Liver (tissue), 8 donors: ENCODE measurements at regions not wholly inside any gene's neighbourhood (a gene's known extent, or its start where the extent isn't known, plus 50 kb on each side); places are given as distances from the start of the nearest gene placed in this dataset.

Experiments
- DNase-seq: peaks from one replicate; pipeline ENCODE4 v3.0.0-alpha.2; 2017; ENCODE audit warnings: low spot score
- H3K27ac ChIP-seq, 2 donors: one replicate each; pipeline ENCODE4 v1.7.0; 2013; ENCODE audit warnings: inconsistent platforms in 2 of 2, low read length in 2 of 2, control low read depth in 1 of 2, low read depth in 1 of 2, mild to moderate bottlenecking in 1 of 2
- H3K27me3 ChIP-seq, 4 donors: one replicate each; pipeline versions ENCODE4 v1.6.1 to v1.7.0; 2013; ENCODE audit warnings: low read length in 3 of 4, inconsistent platforms in 1 of 4, mild to moderate bottlenecking in 1 of 4, moderate library complexity in 1 of 4; ENCODE audit not compliant: control insufficient read depth in 4 of 4, insufficient read depth in 4 of 4
- H3K36me3 ChIP-seq, 4 donors: one replicate each; pipeline versions ENCODE4 v1.6.1 to v1.7.0; 2013; ENCODE audit warnings: low read length in 3 of 4, mild to moderate bottlenecking in 3 of 4, low read depth in 1 of 4, moderate library complexity in 1 of 4; ENCODE audit not compliant: control insufficient read depth in 4 of 4, insufficient read depth in 3 of 4
- H3K4me1 ChIP-seq, 4 donors: one replicate each; pipeline versions ENCODE4 v1.6.1 to v1.7.0; 2013; ENCODE audit warnings: low read length in 3 of 4, mild to moderate bottlenecking in 3 of 4, moderate library complexity in 1 of 4; ENCODE audit not compliant: control insufficient read depth in 4 of 4, insufficient read depth in 4 of 4
- H3K4me3 ChIP-seq, 3 donors: one replicate each; pipeline versions ENCODE4 v1.6.1 to v1.7.0; 2013; ENCODE audit warnings: low read length in 3 of 3, control low read depth in 1 of 3, low read depth in 1 of 3, mild to moderate bottlenecking in 1 of 3
- H3K9ac ChIP-seq, 2 donors: one replicate each; pipeline ENCODE4 v1.7.0; 2013; ENCODE audit warnings: low read length in 2 of 2, mild to moderate bottlenecking in 2 of 2, moderate library complexity in 2 of 2, control low read depth in 1 of 2, low read depth in 1 of 2
- H3K9me3 ChIP-seq, 4 donors: one replicate each; pipeline versions ENCODE4 v1.6.1 to v1.7.0; 2013; ENCODE audit warnings: low read length in 3 of 4; ENCODE audit not compliant: control insufficient read depth in 4 of 4
- ATF3 ChIP-seq: IDR thresholded peaks from 2 replicates; pipeline ENCODE4 v1.6.1; 2016; ENCODE audit warnings: antibody characterized with exemption
- CTCF ChIP-seq: fragments of 150-350 bp; IDR thresholded peaks from 2 replicates; pipeline ENCODE4 v1.5.1; 2017; ENCODE audit warnings: improper control_type of control experiment, low read depth, low read length; ENCODE audit not compliant: missing input control
- EGR1 ChIP-seq, 2 donors: IDR thresholded peaks; 2 replicates each; pipeline ENCODE4 v1.6.1; 2016 to 2018; ENCODE audit warnings: antibody characterized with exemption in 2 of 2, low read depth in 2 of 2
- FOXA1 ChIP-seq: IDR thresholded peaks from 2 replicates; pipeline ENCODE4 v1.6.1; 2016; ENCODE audit warnings: antibody characterized with exemption
- GABPA ChIP-seq, 2 donors: IDR thresholded peaks in 1 of 2; conservative IDR thresholded peaks in 1 of 2; 2 replicates each; pipeline ENCODE4 v1.6.1; 2016; ENCODE audit warnings: antibody characterized with exemption in 2 of 2, mild to moderate bottlenecking in 1 of 2, moderate library complexity in 1 of 2
- HNF4A ChIP-seq, 2 donors: conservative IDR thresholded peaks; 2 replicates each; pipeline ENCODE4 v1.6.1; 2016; ENCODE audit warnings: antibody characterized with exemption in 2 of 2, mild to moderate bottlenecking in 2 of 2
- JUND ChIP-seq, 2 donors: IDR thresholded peaks; 2 replicates each; pipeline ENCODE4 v1.6.1; 2016; ENCODE audit warnings: antibody characterized with exemption in 2 of 2
- RAD21 ChIP-seq, 2 donors: IDR thresholded peaks; 2 replicates each; pipeline ENCODE4 v1.6.1; 2016; ENCODE audit warnings: antibody characterized with exemption in 2 of 2, mild to moderate bottlenecking in 2 of 2
- RXRA ChIP-seq, 2 donors: IDR thresholded peaks; 2 replicates each; pipeline ENCODE4 v1.6.1; 2017 to 2018; ENCODE audit warnings: antibody characterized with exemption in 2 of 2, mild to moderate bottlenecking in 1 of 2
- SP1 ChIP-seq: IDR thresholded peaks from 2 replicates; pipeline ENCODE4 v1.6.1; 2018; ENCODE audit warnings: antibody characterized with exemption, mild to moderate bottlenecking
- TAF1 ChIP-seq: conservative IDR thresholded peaks from 2 replicates; pipeline ENCODE4 v1.6.1; 2016; ENCODE audit warnings: antibody characterized with exemption, mild to moderate bottlenecking
- ZBTB33 ChIP-seq: IDR thresholded peaks from 2 replicates; pipeline ENCODE4 v1.6.1; 2016; ENCODE audit warnings: antibody characterized with exemption
- WGBS: extraction: QIAGEN DNeasy Blood & Tissue Kit; methylation state at CpG from one replicate; pipeline ENCODE4 v1.1.7; 2013; 5-methylcytosine and 5-hydroxymethylcytosine counted together
- donor health status: healthy.
- donor health status: healthy.
- donor health status: healthy.
- donor health status: healthy.
- donor health status: healthy.

GRCh38 chr22:49361164-49361563, 466.5 kb downstream of the BRD1 start:
- H3K27me3 ChIP-seq, result peaks cover 0 to 4% (median 0%) of the 10 kb centered on the region in 4 donors
- no peak for TF ChIP-seq FOXA1
- TF ChIP-seq GABPA (IDR thresholded peaks at IDR 0.05 in 1 of 2, conservative IDR thresholded peaks at IDR 0.05 in 1 of 2), result no peak
- TF ChIP-seq TAF1, result no peak
- WGBS, result 43% methylated on average over 4 of the region's 4 CpGs

GRCh38 chr22:49360746-49361145, 466.9 kb downstream of the BRD1 start:
- Histone ChIP-seq H3K4me1 (no peaks in the 10 kb centered on the region), H3K4me3 (no peak overlapping the region), H3K9me3 (peaks cover 0 to 3% (median 0%) of the 10 kb centered on the region in 4 donors), H3K27me3 (peaks cover 0 to 4% (median 0%) of the 10 kb centered on the region in 4 donors), H3K27ac (no peak overlapping the region), H3K9ac (no peak overlapping the region), H3K36me3 (no peaks in the 10 kb centered on the region)
- no peak for TF ChIP-seq ZBTB33
- TF ChIP-seq SP1, result no peak
- no peak for TF ChIP-seq FOXA1
- TF ChIP-seq GABPA (IDR thresholded peaks at IDR 0.05 in 1 of 2, conservative IDR thresholded peaks at IDR 0.05 in 1 of 2), result no peak
- TF ChIP-seq RAD21 (IDR thresholded peaks at IDR 0.05), result no peak
- no peak for TF ChIP-seq CTCF
- TF ChIP-seq RXRA (IDR thresholded peaks at IDR 0.05), result no peak
- TF ChIP-seq JUND (IDR thresholded peaks at IDR 0.05), result no peak
- TF ChIP-seq ATF3, result no peak
- WGBS, result 47% methylated on average over 3 of the region's 3 CpGs
- DNase-seq, result no peak

More at GRCh38 chr22:49361164-49361563, 466.5 kb downstream of the BRD1 start:
- no peak for DNase-seq
- H3K4me3 ChIP-seq, result no peak overlapping the region
- H3K9me3 ChIP-seq, result peaks cover 0 to 3% (median 0%) of the 10 kb centered on the region in 4 donors
- no peaks in the 10 kb centered on the region for H3K4me1 ChIP-seq
- no peak overlapping the region for H3K9ac ChIP-seq
- H3K27ac ChIP-seq, result no peak overlapping the region
- H3K36me3 ChIP-seq, result no peaks in the 10 kb centered on the region

- no peak for DNase-seq
- Histone ChIP-seq H3K9me3 (peaks cover 0 to 3% (median 0%) of the 10 kb centered on the region in 4 donors), H3K36me3 (no peaks in the 10 kb centered on the region), H3K27me3 (peaks cover 0 to 4% (median 0%) of the 10 kb centered on the region in 4 donors), H3K4me3 (no peak overlapping the region), H3K4me1 (no peaks in the 10 kb centered on the region), H3K9ac (no peak overlapping the region), H3K27ac (no peak overlapping the region)
- TF ChIP-seq EGR1 (IDR thresholded peaks at IDR 0.05; ENCODE audit: low read depth in 2 of 2) (no peak), HNF4A (conservative IDR thresholded peaks at IDR 0.05) (no peak), FOXA1 (no peak)
- 66% methylated on average over 8 of the region's 8 CpGs for WGBS
These were observed 468.6 kb downstream of the BRD1 start for GRCh38 chr22:49359076-49359475.
